ENCODE measurements at regions not wholly inside any gene's neighbourhood (a gene's known extent, or its start where the extent isn't known, plus 50 kb on each side); places are given as distances from the start of the nearest gene placed in this dataset.

DNA sequence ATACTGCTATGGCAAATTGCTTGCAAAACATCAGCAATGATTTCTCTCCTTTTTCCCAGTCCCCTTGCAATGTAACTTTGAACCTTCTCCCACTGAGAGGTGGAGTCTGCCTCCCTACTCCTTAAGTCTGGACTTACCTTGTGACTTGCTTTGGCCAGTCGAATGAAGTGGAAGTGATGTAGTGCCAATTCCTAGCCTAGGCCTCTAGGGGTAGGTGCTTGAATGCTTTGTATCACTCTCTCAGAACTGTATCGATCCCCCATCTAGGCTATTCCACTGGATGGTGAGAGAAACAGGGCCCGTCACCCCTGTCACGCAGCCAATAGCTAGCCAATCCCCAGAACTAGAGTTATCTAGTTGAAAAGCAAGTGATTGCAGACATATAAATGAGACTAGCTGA is 238.6 kb downstream of the BTBD3 start:
- H3K4me1 ChIP-seq (ENCODE audit: control insufficient read depth, insufficient read depth, low read length), result no peaks in the 10 kb centered on the region
- DNase-seq (ENCODE audit: low read depth, low spot score), result no peak
- H3K27me3 ChIP-seq (ENCODE audit: control insufficient read depth, insufficient read depth, low read length), result no peaks in the 10 kb centered on the region
- H3K4me3 ChIP-seq (ENCODE audit: low read length), result no peak overlapping the region
- H3K36me3 ChIP-seq (ENCODE audit: control insufficient read depth, insufficient read depth, low read length), result no peaks in the 10 kb centered on the region
- WGBS (ENCODE audit: insufficient coverage, insufficient read length), result no CpG with 5 or more reads among the region's 4 CpGs
- no peak overlapping the region for H3K27ac ChIP-seq (ENCODE audit: low read length)
- no peaks in the 10 kb centered on the region for H3K9me3 ChIP-seq (ENCODE audit: control insufficient read depth, insufficient read depth, low read length)

DNA sequence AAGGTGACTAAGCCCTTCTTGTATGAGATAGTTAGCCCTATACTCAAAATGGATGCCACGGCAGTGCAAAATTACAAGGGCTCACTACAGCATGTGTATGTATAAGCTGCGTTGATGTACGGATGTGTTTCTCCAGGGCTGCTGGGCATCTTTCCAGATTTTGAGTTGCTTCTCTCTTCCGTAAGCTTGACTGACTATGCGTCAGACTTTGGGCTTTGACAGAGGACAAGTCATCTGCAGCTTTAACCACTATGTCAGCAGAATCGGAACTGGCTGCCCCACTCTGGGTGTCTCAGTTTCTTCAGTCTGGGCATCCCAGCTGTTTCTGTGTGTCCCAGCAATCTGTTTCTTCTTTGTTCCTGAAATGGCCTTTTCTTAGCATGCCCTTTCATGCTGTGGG is 241.6 kb downstream of the BTBD3 start:
- DNase-seq (ENCODE audit: low read depth, low spot score), result no peak
- Histone ChIP-seq H3K36me3 (ENCODE audit: control insufficient read depth, insufficient read depth, low read length) (no peaks in the 10 kb centered on the region), H3K4me1 (ENCODE audit: control insufficient read depth, insufficient read depth, low read length) (no peaks in the 10 kb centered on the region), H3K4me3 (ENCODE audit: low read length) (no peak overlapping the region), H3K27ac (ENCODE audit: low read length) (no peak overlapping the region), H3K9me3 (ENCODE audit: control insufficient read depth, insufficient read depth, low read length) (no peaks in the 10 kb centered on the region), H3K27me3 (ENCODE audit: control insufficient read depth, insufficient read depth, low read length) (no peaks in the 10 kb centered on the region)
- no CpG with 5 or more reads among the region's 6 CpGs for WGBS (ENCODE audit: insufficient coverage, insufficient read length)

DNA sequence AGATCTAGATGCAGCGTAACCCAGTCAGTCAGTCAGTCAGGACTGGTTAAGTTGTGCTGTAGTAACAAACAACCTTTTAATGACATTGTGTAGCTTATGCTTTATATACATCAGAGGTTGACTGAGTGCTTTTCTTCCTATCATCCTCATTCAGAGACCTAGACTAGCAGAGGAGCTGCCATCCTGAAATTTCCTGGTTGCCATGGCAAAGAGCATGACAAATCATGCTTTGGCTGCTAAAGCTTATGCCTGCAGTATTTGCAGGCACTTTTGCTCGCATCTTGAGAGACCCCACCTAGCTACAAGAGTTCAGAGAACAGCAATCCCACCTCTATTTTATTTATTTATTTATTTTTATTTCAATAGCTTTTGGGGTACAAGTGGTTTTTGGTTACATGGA is 244.0 kb downstream of the BTBD3 start:
- H3K4me1 ChIP-seq (ENCODE audit: control insufficient read depth, insufficient read depth, low read length), result no peaks in the 10 kb centered on the region
- no peaks in the 10 kb centered on the region for H3K9me3 ChIP-seq (ENCODE audit: control insufficient read depth, insufficient read depth, low read length)
- H3K27ac ChIP-seq (ENCODE audit: low read length), result no peak overlapping the region
- H3K27me3 ChIP-seq (ENCODE audit: control insufficient read depth, insufficient read depth, low read length), result no peaks in the 10 kb centered on the region
- no peak overlapping the region for H3K4me3 ChIP-seq (ENCODE audit: low read length)
- no CpG with 5 or more reads among the region's 2 CpGs for WGBS (ENCODE audit: insufficient coverage, insufficient read length)
- DNase-seq (ENCODE audit: low read depth, low spot score), result no peak
- no peaks in the 10 kb centered on the region for H3K36me3 ChIP-seq (ENCODE audit: control insufficient read depth, insufficient read depth, low read length)

DNA sequence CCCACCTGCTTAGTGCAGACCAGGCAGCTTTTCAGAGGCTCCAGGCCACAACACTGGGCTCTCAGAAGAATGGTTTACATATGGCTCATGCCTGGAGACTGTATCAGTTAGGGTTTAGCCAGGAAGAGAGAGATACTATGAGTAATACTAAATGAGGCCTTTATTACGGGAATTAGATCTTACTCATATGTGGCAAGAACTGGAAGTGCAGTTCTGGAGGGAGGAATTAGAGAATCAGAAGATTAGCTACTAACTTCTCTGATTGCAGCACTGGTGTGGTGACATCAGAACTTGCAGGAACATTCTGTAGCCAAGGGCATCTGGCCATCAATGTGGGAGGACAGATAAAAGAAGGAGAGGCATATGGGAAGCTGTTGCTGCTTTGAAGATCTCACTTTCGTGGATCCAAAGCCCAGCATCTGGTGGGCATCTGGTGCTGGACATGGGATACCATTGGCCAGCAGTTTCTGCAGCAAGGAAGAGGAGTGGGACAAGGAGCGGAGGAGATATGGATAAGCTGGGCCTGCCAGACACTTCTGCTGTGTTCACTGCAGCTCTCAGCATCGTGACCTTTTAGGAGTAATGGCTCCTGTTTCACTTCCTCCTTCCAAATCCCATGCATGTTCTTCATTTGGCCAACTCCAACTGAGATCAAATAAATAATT is 248.5 kb downstream of the BTBD3 start:
- no peaks in the 10 kb centered on the region for H3K36me3 ChIP-seq (ENCODE audit: control insufficient read depth, insufficient read depth, low read length)
- no peak overlapping the region for H3K27ac ChIP-seq (ENCODE audit: low read length)
- H3K9me3 ChIP-seq (ENCODE audit: control insufficient read depth, insufficient read depth, low read length), result no peaks in the 10 kb centered on the region
- no peak overlapping the region for H3K4me3 ChIP-seq (ENCODE audit: low read length)
- no peaks in the 10 kb centered on the region for H3K4me1 ChIP-seq (ENCODE audit: control insufficient read depth, insufficient read depth, low read length)
- no CpG with 5 or more reads among the region's 4 CpGs for WGBS (ENCODE audit: insufficient coverage, insufficient read length)
- no peak for DNase-seq (ENCODE audit: low read depth, low spot score)
- H3K27me3 ChIP-seq (ENCODE audit: control insufficient read depth, insufficient read depth, low read length), result no peaks in the 10 kb centered on the region

DNA sequence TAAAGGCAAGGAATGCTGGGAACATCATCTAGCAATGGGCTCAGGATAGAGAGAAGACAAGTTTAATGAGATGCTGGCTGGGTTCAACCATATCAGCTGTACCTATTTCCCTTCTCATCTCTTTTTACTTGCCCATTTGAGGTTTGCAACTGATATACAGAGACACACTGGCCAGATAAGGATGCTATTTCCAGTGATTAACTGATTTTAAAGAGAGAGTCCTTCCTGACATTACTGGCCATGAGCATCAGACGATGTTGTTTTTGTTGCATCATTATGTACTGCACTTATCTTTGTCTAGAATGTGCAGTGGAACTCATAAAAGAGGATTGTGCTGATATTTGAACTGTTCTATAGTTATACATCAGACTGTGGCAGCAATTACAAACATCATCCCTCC is 252.7 kb downstream of the BTBD3 start:
- WGBS (ENCODE audit: insufficient coverage, insufficient read length), result no CpG with 5 or more reads among the region's 1 CpG
- Histone ChIP-seq H3K9me3 (ENCODE audit: control insufficient read depth, insufficient read depth, low read length) (no peaks in the 10 kb centered on the region), H3K27ac (ENCODE audit: low read length) (no peak overlapping the region), H3K36me3 (ENCODE audit: control insufficient read depth, insufficient read depth, low read length) (no peaks in the 10 kb centered on the region), H3K27me3 (ENCODE audit: control insufficient read depth, insufficient read depth, low read length) (no peaks in the 10 kb centered on the region), H3K4me3 (ENCODE audit: low read length) (no peak overlapping the region), H3K4me1 (ENCODE audit: control insufficient read depth, insufficient read depth, low read length) (no peaks in the 10 kb centered on the region)
- DNase-seq (ENCODE audit: low read depth, low spot score), result no peak

DNA sequence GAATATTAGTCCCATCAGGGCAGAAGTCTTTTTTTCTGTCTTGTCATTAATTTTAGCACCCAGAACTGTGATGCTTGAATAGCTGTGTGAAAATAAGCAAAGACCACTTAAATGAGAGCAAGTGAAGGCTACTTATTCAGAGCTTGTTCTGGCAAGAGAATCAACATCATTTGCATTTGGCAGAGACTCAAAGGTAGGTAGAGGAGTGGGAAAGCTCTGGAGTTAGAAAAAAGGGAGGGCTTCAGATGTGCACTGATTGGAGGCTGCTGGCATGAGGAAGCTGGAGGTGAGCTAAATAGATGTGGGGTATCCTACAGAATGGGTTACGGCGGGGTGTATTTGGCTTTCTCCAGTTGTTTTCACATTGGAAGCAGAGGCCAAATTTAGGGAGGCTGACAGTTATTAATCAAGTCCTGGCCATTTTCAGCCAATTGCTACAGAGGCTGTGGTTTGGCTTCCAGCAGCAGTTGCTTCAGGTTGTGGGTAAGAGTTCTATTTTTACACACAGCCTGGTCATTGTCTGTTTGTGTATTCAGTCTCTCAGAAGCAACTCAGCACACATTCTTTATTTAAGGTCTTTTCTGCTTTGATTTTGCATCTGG is 254.3 kb downstream of the BTBD3 start:
- Histone ChIP-seq H3K27me3 (ENCODE audit: control insufficient read depth, insufficient read depth, low read length) (no peaks in the 10 kb centered on the region), H3K4me1 (ENCODE audit: control insufficient read depth, insufficient read depth, low read length) (no peaks in the 10 kb centered on the region), H3K9me3 (ENCODE audit: control insufficient read depth, insufficient read depth, low read length) (no peaks in the 10 kb centered on the region; the same call in 1 of the 2 replicates), H3K27ac (ENCODE audit: low read length) (no peak overlapping the region), H3K4me3 (ENCODE audit: low read length) (no peak overlapping the region), H3K36me3 (ENCODE audit: control insufficient read depth, insufficient read depth, low read length) (no peaks in the 10 kb centered on the region)
- DNase-seq (ENCODE audit: low read depth, low spot score), result no peak
- no CpG with 5 or more reads among the region's 2 CpGs for WGBS (ENCODE audit: insufficient coverage, insufficient read length)

DNA sequence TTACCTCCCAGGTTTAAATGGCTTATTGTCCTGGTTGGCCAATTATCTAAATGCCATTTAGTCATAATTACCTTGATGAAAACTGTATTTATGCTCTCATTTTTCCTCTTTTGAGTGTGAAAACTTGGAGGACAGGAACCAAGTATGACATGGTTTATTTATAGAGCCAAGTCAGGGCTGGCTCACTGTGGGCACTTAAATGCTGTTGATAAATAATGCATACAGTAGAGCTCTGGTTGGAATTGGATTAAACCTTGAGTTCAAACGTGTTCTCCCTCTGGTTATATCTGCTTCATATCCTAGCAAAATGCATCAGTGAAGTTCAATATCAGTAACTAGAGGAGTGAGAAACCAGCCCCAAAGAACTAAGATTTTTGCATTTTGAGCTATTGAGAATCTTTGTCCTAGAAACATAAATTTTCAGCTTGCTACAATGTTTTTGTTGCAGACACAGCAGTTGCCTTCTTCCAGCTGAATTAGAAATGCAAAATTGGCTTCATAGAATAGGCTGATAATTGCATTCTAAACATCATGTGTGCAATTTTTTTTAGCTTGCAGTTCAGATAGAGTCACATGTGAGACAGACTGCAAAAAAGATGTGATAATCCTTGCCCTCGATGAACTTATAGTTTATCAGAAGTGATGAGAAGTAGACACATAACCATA is 255.8 kb downstream of the BTBD3 start:
- no CpG with 5 or more reads among the region's 2 CpGs for WGBS (ENCODE audit: insufficient coverage, insufficient read length)
- Histone ChIP-seq H3K4me3 (ENCODE audit: low read length) (no peak overlapping the region), H3K27me3 (ENCODE audit: control insufficient read depth, insufficient read depth, low read length) (no peaks in the 10 kb centered on the region), H3K36me3 (ENCODE audit: control insufficient read depth, insufficient read depth, low read length) (no peaks in the 10 kb centered on the region), H3K27ac (ENCODE audit: low read length) (no peak overlapping the region), H3K9me3 (ENCODE audit: control insufficient read depth, insufficient read depth, low read length) (no peaks in the 10 kb centered on the region; the same call in 1 of the 2 replicates), H3K4me1 (ENCODE audit: control insufficient read depth, insufficient read depth, low read length) (no peaks in the 10 kb centered on the region)
- no peak for DNase-seq (ENCODE audit: low read depth, low spot score)

DNA sequence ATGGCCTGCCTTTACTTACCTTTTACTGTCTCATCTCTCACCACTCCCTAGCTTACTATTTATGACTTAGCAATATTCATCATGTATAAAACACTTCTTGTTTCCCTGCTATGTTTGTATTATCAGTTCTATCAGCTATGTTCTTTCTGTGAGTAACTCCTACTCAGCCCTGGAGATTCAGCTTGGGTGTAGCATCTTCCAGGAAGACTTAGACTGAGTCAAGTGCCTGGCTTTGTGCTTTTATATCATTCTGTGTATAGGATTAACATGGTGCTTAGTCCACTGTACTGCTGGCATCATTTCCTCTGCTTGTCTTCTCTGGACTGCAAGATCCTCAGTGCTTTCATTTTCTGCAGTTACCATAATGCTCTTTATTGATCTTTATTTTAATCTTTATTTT is 257.8 kb downstream of the BTBD3 start:
- Histone ChIP-seq H3K4me3 (ENCODE audit: low read length) (no peak overlapping the region), H3K27me3 (ENCODE audit: control insufficient read depth, insufficient read depth, low read length) (no peaks in the 10 kb centered on the region), H3K36me3 (ENCODE audit: control insufficient read depth, insufficient read depth, low read length) (no peaks in the 10 kb centered on the region), H3K27ac (ENCODE audit: low read length) (no peak overlapping the region), H3K9me3 (ENCODE audit: control insufficient read depth, insufficient read depth, low read length) (no peaks in the 10 kb centered on the region; the same call in 1 of the 2 replicates), H3K4me1 (ENCODE audit: control insufficient read depth, insufficient read depth, low read length) (no peaks in the 10 kb centered on the region)
- DNase-seq (ENCODE audit: low read depth, low spot score), result no peak

DNA sequence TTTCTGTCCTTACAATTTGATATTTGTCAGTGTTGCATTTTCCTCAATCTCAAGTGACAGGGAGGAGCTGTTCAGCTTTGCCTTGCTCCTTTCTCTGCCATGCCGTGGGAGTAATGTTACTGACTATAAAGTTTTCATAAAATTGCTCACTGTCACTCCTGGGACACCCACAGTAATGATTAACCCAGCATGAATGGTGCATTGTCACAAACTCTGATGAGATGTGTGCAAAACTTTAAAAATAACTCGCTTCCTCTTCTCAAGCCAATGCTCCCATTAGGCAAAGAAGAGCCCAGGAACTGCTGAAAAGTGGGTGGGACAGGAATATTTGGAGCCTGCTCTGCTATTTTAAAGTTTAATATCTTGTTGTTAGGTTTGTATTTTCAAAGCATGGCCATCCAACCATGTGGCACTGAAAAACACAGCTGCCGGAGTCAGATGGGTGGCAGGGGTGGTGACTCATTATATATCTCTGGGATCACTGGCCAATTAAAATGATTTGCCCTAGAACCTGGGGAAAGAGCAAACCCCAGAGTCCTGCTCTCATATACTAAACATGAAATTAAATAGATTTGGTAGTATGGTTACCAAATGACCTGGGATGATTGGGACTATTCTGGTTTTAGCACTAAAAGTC is 260.1 kb downstream of the BTBD3 start:
- DNase-seq (ENCODE audit: low read depth, low spot score), result no peak
- Histone ChIP-seq H3K9me3 (ENCODE audit: control insufficient read depth, insufficient read depth, low read length) (no peaks in the 10 kb centered on the region; the same call in 1 of the 2 replicates), H3K27me3 (ENCODE audit: control insufficient read depth, insufficient read depth, low read length) (no peaks in the 10 kb centered on the region), H3K4me1 (ENCODE audit: control insufficient read depth, insufficient read depth, low read length) (no peaks in the 10 kb centered on the region), H3K4me3 (ENCODE audit: low read length) (no peak overlapping the region), H3K36me3 (ENCODE audit: control insufficient read depth, insufficient read depth, low read length) (no peaks in the 10 kb centered on the region), H3K27ac (ENCODE audit: low read length) (no peak overlapping the region)
- WGBS (ENCODE audit: insufficient coverage, insufficient read length), result no CpG with 5 or more reads among the region's 3 CpGs

DNA sequence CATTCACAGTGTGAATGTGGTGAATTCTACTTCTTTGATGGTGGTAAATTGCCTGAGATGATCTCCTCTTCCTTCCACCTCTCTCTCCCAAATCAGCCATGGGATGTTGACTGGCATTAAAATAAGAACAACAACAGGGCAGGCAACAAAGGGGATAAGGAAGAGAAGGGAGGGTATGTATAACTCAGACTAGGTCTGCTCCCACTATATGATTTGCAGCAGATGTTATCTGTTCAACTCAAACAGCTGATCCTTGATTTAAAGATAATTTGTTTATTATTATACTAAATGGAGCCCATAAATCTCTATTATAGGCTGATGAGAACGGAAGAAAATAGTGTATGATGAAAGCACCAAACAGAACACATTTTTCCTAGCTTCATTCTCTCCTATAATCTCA is 262.0 kb downstream of the BTBD3 start:
- H3K27ac ChIP-seq (ENCODE audit: low read length), result no peak overlapping the region
- WGBS (ENCODE audit: insufficient coverage, insufficient read length), result no CpG with 5 or more reads among the region's 1 CpG
- H3K4me1 ChIP-seq (ENCODE audit: control insufficient read depth, insufficient read depth, low read length), result no peaks in the 10 kb centered on the region
- H3K36me3 ChIP-seq (ENCODE audit: control insufficient read depth, insufficient read depth, low read length), result no peaks in the 10 kb centered on the region
- no peak for DNase-seq (ENCODE audit: low read depth, low spot score)
- no peaks in the 10 kb centered on the region; the same call in 1 of the 2 replicates for H3K9me3 ChIP-seq (ENCODE audit: control insufficient read depth, insufficient read depth, low read length)
- H3K4me3 ChIP-seq (ENCODE audit: low read length), result no peak overlapping the region
- H3K27me3 ChIP-seq (ENCODE audit: control insufficient read depth, insufficient read depth, low read length), result no peaks in the 10 kb centered on the region
